Erythroblast (primary cell): ENCODE measurements at regions not wholly inside any gene's neighbourhood (a gene's known extent, or its start where the extent isn't known, plus 50 kb on each side); places are given as distances from the start of the nearest gene placed in this dataset.

Experiments used
- DNase-seq, 2 experiments: peaks; one replicate each; lab custom pipeline; 2025; lab: John Stamatoyannopoulos, UW
- GATA1 ChIP-seq: IDR thresholded peaks from 2 replicates; pipeline ENCODE4 v1.6.1; 2011; ENCODE audit warnings: low read depth, mild to moderate bottlenecking, control low read depth, low read length, moderate library complexity
- POLR2A ChIP-seq: IDR thresholded peaks from 2 replicates; pipeline ENCODE4 v1.6.1; 2011; ENCODE audit warnings: mild to moderate bottlenecking, low read length

GRCh38 chr11:29534836-29535235 lies 482.0 kb downstream of the KCNA4 start:
- no peak for DNase-seq
- TF ChIP-seq GATA1 (no peak), POLR2A (no peak)

- no peak for DNase-seq
- TF ChIP-seq POLR2A, result no peak
- TF ChIP-seq GATA1, result no peak
Measured at GRCh38 chr11:29530961-29531360, 485.9 kb downstream of the KCNA4 start.

- DNase-seq, result no peak
- TF ChIP-seq POLR2A (no peak), GATA1 (no peak)
Measured at GRCh38 chr11:29527391-29527936, 489.4 kb downstream of the KCNA4 start.

GRCh38 chr11:29518389-29519174 lies 498.2 kb downstream of the KCNA4 start:
- no peak for DNase-seq
- TF ChIP-seq POLR2A (no peak), GATA1 (no peak)

- TF ChIP-seq POLR2A, result no peak
- TF ChIP-seq GATA1, result no peak
- no peak for DNase-seq
Measured at GRCh38 chr11:29511394-29511793, 505.4 kb downstream of the KCNA4 start.

- no peak for DNase-seq
- TF ChIP-seq GATA1 (no peak), POLR2A (no peak)
Measured at GRCh38 chr11:29507376-29507775, 509.5 kb downstream of the KCNA4 start.

GRCh38 chr11:29495676-29496075 lies 521.2 kb downstream of the KCNA4 start:
- TF ChIP-seq POLR2A, result no peak
- TF ChIP-seq GATA1, result no peak
- no peak for DNase-seq

- TF ChIP-seq GATA1, result no peak
- no peak for TF ChIP-seq POLR2A
- no peak for DNase-seq
Measured at GRCh38 chr11:29490938-29491337, 525.9 kb downstream of the KCNA4 start.

- TF ChIP-seq POLR2A, result no peak
- no peak for TF ChIP-seq GATA1
- no peak for DNase-seq
Measured at GRCh38 chr11:29486301-29486700, 530.5 kb downstream of the KCNA4 start.

GRCh38 chr11:29485641-29486040 lies 531.2 kb downstream of the KCNA4 start:
- no peak for DNase-seq
- TF ChIP-seq GATA1 (no peak), POLR2A (no peak)

GRCh38 chr11:29484548-29484947 lies 532.3 kb downstream of the KCNA4 start:
- DNase-seq, result no peak
- TF ChIP-seq POLR2A (no peak), GATA1 (no peak)

- no peak for TF ChIP-seq POLR2A
- no peak for TF ChIP-seq GATA1
- no peak for DNase-seq
Measured at GRCh38 chr11:29483831-29484230, 533.0 kb downstream of the KCNA4 start.

- DNase-seq, result no peak
- TF ChIP-seq POLR2A, result no peak
- no peak for TF ChIP-seq GATA1
Measured at GRCh38 chr11:29482510-29482909, 534.3 kb downstream of the KCNA4 start.

- no peak for TF ChIP-seq POLR2A
- TF ChIP-seq GATA1, result no peak
- DNase-seq, result no peak
Measured at GRCh38 chr11:29481738-29482137, 535.1 kb downstream of the KCNA4 start.

- DNase-seq, result no peak
- TF ChIP-seq GATA1 (no peak), POLR2A (no peak)
Measured at GRCh38 chr11:29480981-29481380, 535.8 kb downstream of the KCNA4 start.

- no peak for DNase-seq
- no peak for TF ChIP-seq POLR2A
- TF ChIP-seq GATA1, result no peak
Measured at GRCh38 chr11:29458252-29458651, 558.6 kb downstream of the KCNA4 start.
